GM21737 (cell line): ENCODE measurements at regions not wholly inside any gene's neighbourhood (a gene's known extent, or its start where the extent isn't known, plus 50 kb on each side); places are given as distances from the start of the nearest gene placed in this dataset.

Source experiments
- ATAC-seq: cut with Tn5 transposase; IDR thresholded peaks from one replicate; pipeline ENCODE4 v1.9.1; 2021; ENCODE audit warnings: mild to moderate bottlenecking, moderate library complexity; ENCODE audit not compliant: unreplicated experiment

- ATAC-seq, result no peak
Measured at GRCh38 chr13:80430561-80430960, 89.6 kb upstream of the SPRY2 start.

GRCh38 chr13:80428349-80429096, 87.6 kb upstream of the SPRY2 start:
- ATAC-seq, result no peak

- ATAC-seq, result no peak
Measured at GRCh38 chr13:80419416-80419815, 78.5 kb upstream of the SPRY2 start.

- ATAC-seq, result no peak
Measured at GRCh38 chr13:80413611-80414010, 72.7 kb upstream of the SPRY2 start.

- ATAC-seq, result no peak
Measured at GRCh38 chr13:80408270-80408669, 67.3 kb upstream of the SPRY2 start.

GRCh38 chr13:80400865-80401426, 60.0 kb upstream of the SPRY2 start:
- no peak for ATAC-seq

GRCh38 chr13:80400164-80400864, 59.4 kb upstream of the SPRY2 start:
- no peak for ATAC-seq

GRCh38 chr13:80399340-80400163, 58.6 kb upstream of the SPRY2 start:
- ATAC-seq, result no peak
